ENCODE measurements at regions not wholly inside any gene's neighbourhood (a gene's known extent, or its start where the extent isn't known, plus 50 kb on each side); places are given as distances from the start of the nearest gene placed in this dataset.

DNA sequence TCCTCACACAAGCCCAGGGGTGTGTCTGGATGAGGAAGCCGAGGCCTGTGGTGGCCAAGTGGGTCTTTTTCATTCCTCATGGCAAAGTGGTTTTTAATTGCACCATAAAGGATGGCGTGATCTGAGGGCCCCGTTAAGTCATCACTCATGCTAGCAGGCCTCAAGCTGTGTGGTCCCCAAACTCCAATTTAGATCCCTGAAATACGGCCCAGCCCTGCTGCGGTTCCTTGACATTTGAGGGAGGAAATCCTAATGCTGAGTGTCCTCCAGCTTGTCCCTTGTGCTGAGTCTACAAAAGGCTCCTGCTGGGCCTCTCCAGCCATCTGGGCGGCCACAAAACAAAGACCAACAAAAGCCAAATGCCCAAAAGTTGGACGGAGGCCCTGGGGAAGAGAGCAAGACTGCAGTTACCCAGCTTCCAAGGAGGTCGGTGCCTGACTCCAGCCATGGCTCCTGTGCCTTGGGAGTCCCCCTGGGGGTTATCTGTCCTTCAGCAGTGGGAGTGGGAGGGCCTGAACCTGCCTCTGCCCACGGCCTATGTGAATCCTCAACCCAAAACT, 162.3 kb upstream of the PDE10A start:
- TF ChIP-seq, protein P1, sequence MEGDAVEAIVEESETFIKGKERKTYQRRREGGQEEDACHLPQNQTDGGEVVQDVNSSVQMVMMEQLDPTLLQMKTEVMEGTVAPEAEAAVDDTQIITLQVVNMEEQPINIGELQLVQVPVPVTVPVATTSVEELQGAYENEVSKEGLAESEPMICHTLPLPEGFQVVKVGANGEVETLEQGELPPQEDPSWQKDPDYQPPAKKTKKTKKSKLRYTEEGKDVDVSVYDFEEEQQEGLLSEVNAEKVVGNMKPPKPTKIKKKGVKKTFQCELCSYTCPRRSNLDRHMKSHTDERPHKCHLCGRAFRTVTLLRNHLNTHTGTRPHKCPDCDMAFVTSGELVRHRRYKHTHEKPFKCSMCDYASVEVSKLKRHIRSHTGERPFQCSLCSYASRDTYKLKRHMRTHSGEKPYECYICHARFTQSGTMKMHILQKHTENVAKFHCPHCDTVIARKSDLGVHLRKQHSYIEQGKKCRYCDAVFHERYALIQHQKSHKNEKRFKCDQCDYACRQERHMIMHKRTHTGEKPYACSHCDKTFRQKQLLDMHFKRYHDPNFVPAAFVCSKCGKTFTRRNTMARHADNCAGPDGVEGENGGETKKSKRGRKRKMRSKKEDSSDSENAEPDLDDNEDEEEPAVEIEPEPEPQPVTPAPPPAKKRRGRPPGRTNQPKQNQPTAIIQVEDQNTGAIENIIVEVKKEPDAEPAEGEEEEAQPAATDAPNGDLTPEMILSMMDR (IDR thresholded peaks at IDR 0.05): no peak
- no peak for TF ChIP-seq POLR2A (IDR thresholded peaks at IDR 0.05)
